ENCODE measurements at regions not wholly inside any gene's neighbourhood (a gene's known extent, or its start where the extent isn't known, plus 50 kb on each side); places are given as distances from the start of the nearest gene placed in this dataset.

- Mint-ChIP-seq H3K27ac (no peak overlapping the region), H3K4me1 (no peaks in the 10 kb centered on the region), H3K27me3 (no peaks in the 10 kb centered on the region), H3K9me3 (peaks cover 0 to 9% (median 0%) of the 10 kb centered on the region in 8 donors), H3K36me3 (no peaks in the 10 kb centered on the region), H3K4me3 (no peak overlapping the region)
- Histone ChIP-seq H3K4me1 (ENCODE audit: insufficient read depth, low read length) (no peaks in the 10 kb centered on the region), H3K36me3 (ENCODE audit: insufficient read depth, low read length) (no peaks in the 10 kb centered on the region), H3K27me3 (ENCODE audit: insufficient read depth, low read length) (no peaks in the 10 kb centered on the region), H3K27ac (ENCODE audit: low read depth, low read length) (no peak overlapping the region), H3K9me3 (ENCODE audit: control insufficient read depth in 1 of 2, low read length in 2 of 2) (no peaks in the 10 kb centered on the region), H3K4me3 (ENCODE audit: low read length in 2 of 2) (no peak overlapping the region)
- ChIA-PET CTCF (ENCODE audit: partially characterized antibody) (no interaction called here), POLR2A (ENCODE audit: partially characterized antibody) (no interaction called here)
- DNase-seq: no peak
- intact Hi-C loops (cut with micrococcal nuclease): no loop called here
Measured at GRCh38 chr4:85298037-85298436, 176.9 kb upstream of the ARHGAP24 start.

- no peak overlapping the region for H3K27ac Mint-ChIP-seq
- no peak overlapping the region for H3K4me3 Mint-ChIP-seq
- Histone ChIP-seq H3K4me3 (ENCODE audit: low read length in 2 of 2) (no peak overlapping the region), H3K27me3 (ENCODE audit: insufficient read depth, low read length) (no peaks in the 10 kb centered on the region), H3K9me3 (ENCODE audit: control insufficient read depth in 1 of 2, low read length in 2 of 2) (no peaks in the 10 kb centered on the region), H3K27ac (ENCODE audit: low read depth, low read length) (no peak overlapping the region), H3K4me1 (ENCODE audit: insufficient read depth, low read length) (no peaks in the 10 kb centered on the region), H3K36me3 (ENCODE audit: insufficient read depth, low read length) (no peaks in the 10 kb centered on the region)
- POLR2A ChIA-PET (ENCODE audit: partially characterized antibody): no interaction called here
- CTCF ChIA-PET (ENCODE audit: partially characterized antibody): no interaction called here
- H3K27me3 Mint-ChIP-seq: no peaks in the 10 kb centered on the region
- no peak for DNase-seq
- H3K4me1 Mint-ChIP-seq: no peaks in the 10 kb centered on the region
- H3K9me3 Mint-ChIP-seq: peaks cover 0 to 4% (median 0%) of the 10 kb centered on the region in 8 donors
- H3K36me3 Mint-ChIP-seq: no peaks in the 10 kb centered on the region
- intact Hi-C loops (cut with micrococcal nuclease): no loop called here
Measured at GRCh38 chr4:85302193-85302736, 172.7 kb upstream of the ARHGAP24 start.

- ChIA-PET POLR2A (ENCODE audit: partially characterized antibody) (no interaction called here), CTCF (ENCODE audit: partially characterized antibody) (no interaction called here)
- H3K27me3 Mint-ChIP-seq: no peaks in the 10 kb centered on the region
- Histone ChIP-seq H3K9me3 (ENCODE audit: control insufficient read depth in 1 of 2, low read length in 2 of 2) (no peaks in the 10 kb centered on the region), H3K4me3 (ENCODE audit: low read length in 2 of 2) (no peak overlapping the region), H3K27ac (ENCODE audit: low read depth, low read length) (no peak overlapping the region), H3K27me3 (ENCODE audit: insufficient read depth, low read length) (no peaks in the 10 kb centered on the region), H3K4me1 (ENCODE audit: insufficient read depth, low read length) (no peaks in the 10 kb centered on the region), H3K36me3 (ENCODE audit: insufficient read depth, low read length) (no peaks in the 10 kb centered on the region)
- intact Hi-C loops (cut with micrococcal nuclease): no loop called here
- peaks cover 0 to 4% (median 0%) of the 10 kb centered on the region in 8 donors for H3K9me3 Mint-ChIP-seq
- no peak overlapping the region for H3K4me3 Mint-ChIP-seq
- no peak for DNase-seq
- no peaks in the 10 kb centered on the region for H3K36me3 Mint-ChIP-seq
- no peak overlapping the region for H3K27ac Mint-ChIP-seq
- H3K4me1 Mint-ChIP-seq: no peaks in the 10 kb centered on the region
Measured at GRCh38 chr4:85302756-85303155, 172.2 kb upstream of the ARHGAP24 start.

GRCh38 chr4:85318415-85318814 lies 156.5 kb upstream of the ARHGAP24 start:
- Histone ChIP-seq H3K27ac (ENCODE audit: low read depth, low read length) (no peak overlapping the region), H3K27me3 (ENCODE audit: insufficient read depth, low read length) (no peaks in the 10 kb centered on the region), H3K36me3 (ENCODE audit: insufficient read depth, low read length) (no peaks in the 10 kb centered on the region), H3K9me3 (ENCODE audit: control insufficient read depth in 1 of 2, low read length in 2 of 2) (no peaks in the 10 kb centered on the region), H3K4me3 (ENCODE audit: low read length in 2 of 2) (no peak overlapping the region), H3K4me1 (ENCODE audit: insufficient read depth, low read length) (no peaks in the 10 kb centered on the region)
- Mint-ChIP-seq H3K36me3 (no peaks in the 10 kb centered on the region), H3K4me3 (no peak overlapping the region), H3K27ac (no peak overlapping the region), H3K27me3 (no peaks in the 10 kb centered on the region), H3K9me3 (peaks cover 4 to 11% (median 6%) of the 10 kb centered on the region in 8 donors), H3K4me1 (no peaks in the 10 kb centered on the region)
- DNase-seq: no peak
- ChIA-PET POLR2A (ENCODE audit: partially characterized antibody) (no interaction called here), CTCF (ENCODE audit: partially characterized antibody) (no interaction called here)
- intact Hi-C loops (cut with micrococcal nuclease): no loop called here

- Mint-ChIP-seq H3K4me3 (no peak overlapping the region), H3K27me3 (no peaks in the 10 kb centered on the region), H3K27ac (no peak overlapping the region), H3K4me1 (no peaks in the 10 kb centered on the region), H3K36me3 (no peaks in the 10 kb centered on the region), H3K9me3 (peaks cover 0 to 8% (median 3%) of the 10 kb centered on the region in 8 donors)
- no peak overlapping the region for H3K27ac ChIP-seq (ENCODE audit: low read depth, low read length)
- H3K36me3 ChIP-seq (ENCODE audit: insufficient read depth, low read length): no peaks in the 10 kb centered on the region
- H3K27me3 ChIP-seq (ENCODE audit: insufficient read depth, low read length): no peaks in the 10 kb centered on the region
- ChIA-PET CTCF (ENCODE audit: partially characterized antibody) (no interaction called here), POLR2A (ENCODE audit: partially characterized antibody) (no interaction called here)
- no peaks in the 10 kb centered on the region for H3K4me1 ChIP-seq (ENCODE audit: insufficient read depth, low read length)
- H3K4me3 ChIP-seq (ENCODE audit: low read length in 2 of 2): no peak overlapping the region
- no peak for DNase-seq
- intact Hi-C loops (cut with micrococcal nuclease): no loop called here
- H3K9me3 ChIP-seq (ENCODE audit: control insufficient read depth in 1 of 2, low read length in 2 of 2): no peaks in the 10 kb centered on the region
Measured at GRCh38 chr4:85358831-85359230, 116.1 kb upstream of the ARHGAP24 start.

GRCh38 chr4:85362550-85362949 lies 112.4 kb upstream of the ARHGAP24 start:
- Mint-ChIP-seq H3K4me3 (no peak overlapping the region), H3K4me1 (no peaks in the 10 kb centered on the region), H3K27ac (no peak overlapping the region), H3K9me3 (peaks cover 0 to 5% (median 1%) of the 10 kb centered on the region in 8 donors), H3K27me3 (no peaks in the 10 kb centered on the region), H3K36me3 (no peaks in the 10 kb centered on the region)
- Histone ChIP-seq H3K4me1 (ENCODE audit: insufficient read depth, low read length) (no peaks in the 10 kb centered on the region), H3K36me3 (ENCODE audit: insufficient read depth, low read length) (no peaks in the 10 kb centered on the region), H3K27me3 (ENCODE audit: insufficient read depth, low read length) (no peaks in the 10 kb centered on the region), H3K27ac (ENCODE audit: low read depth, low read length) (no peak overlapping the region), H3K4me3 (ENCODE audit: low read length in 2 of 2) (no peak overlapping the region), H3K9me3 (ENCODE audit: control insufficient read depth in 1 of 2, low read length in 2 of 2) (no peaks in the 10 kb centered on the region)
- POLR2A ChIA-PET (ENCODE audit: partially characterized antibody): no interaction called here
- CTCF ChIA-PET (ENCODE audit: partially characterized antibody): no interaction called here
- intact Hi-C loops (cut with micrococcal nuclease): no loop called here
- no peak for DNase-seq

- H3K4me1 ChIP-seq (ENCODE audit: insufficient read depth, low read length): no peaks in the 10 kb centered on the region
- H3K27ac ChIP-seq (ENCODE audit: low read depth, low read length): no peak overlapping the region
- no peak for DNase-seq
- ChIA-PET POLR2A (ENCODE audit: partially characterized antibody) (no interaction called here), CTCF (ENCODE audit: partially characterized antibody) (no interaction called here)
- intact Hi-C loops (cut with micrococcal nuclease): no loop called here
- H3K27me3 ChIP-seq (ENCODE audit: insufficient read depth, low read length): no peaks in the 10 kb centered on the region
- H3K27ac Mint-ChIP-seq: no peak overlapping the region
- H3K4me3 Mint-ChIP-seq: no peak overlapping the region
- H3K9me3 ChIP-seq (ENCODE audit: control insufficient read depth in 1 of 2, low read length in 2 of 2): no peaks in the 10 kb centered on the region
- H3K36me3 Mint-ChIP-seq: no peaks in the 10 kb centered on the region
- no peaks in the 10 kb centered on the region for H3K27me3 Mint-ChIP-seq
- peaks cover 0 to 4% (median under 1%) of the 10 kb centered on the region in 8 donors for H3K9me3 Mint-ChIP-seq
- no peaks in the 10 kb centered on the region for H3K4me1 Mint-ChIP-seq
- H3K36me3 ChIP-seq (ENCODE audit: insufficient read depth, low read length): no peaks in the 10 kb centered on the region
- H3K4me3 ChIP-seq (ENCODE audit: low read length in 2 of 2): no peak overlapping the region
Measured at GRCh38 chr4:85367815-85368214, 107.1 kb upstream of the ARHGAP24 start.

- ChIA-PET CTCF (ENCODE audit: partially characterized antibody) (no interaction called here), POLR2A (ENCODE audit: partially characterized antibody) (no interaction called here)
- Mint-ChIP-seq H3K36me3 (no peaks in the 10 kb centered on the region), H3K27me3 (no peaks in the 10 kb centered on the region), H3K4me1 (no peaks in the 10 kb centered on the region), H3K9me3 (peaks cover 0 to 4% (median under 1%) of the 10 kb centered on the region in 8 donors), H3K4me3 (no peak overlapping the region), H3K27ac (no peak overlapping the region)
- intact Hi-C loops (cut with micrococcal nuclease): no loop called here
- no peaks in the 10 kb centered on the region for H3K36me3 ChIP-seq (ENCODE audit: insufficient read depth, low read length)
- H3K4me3 ChIP-seq (ENCODE audit: low read length in 2 of 2): no peak overlapping the region
- no peak overlapping the region for H3K27ac ChIP-seq (ENCODE audit: low read depth, low read length)
- no peak for DNase-seq
- no peaks in the 10 kb centered on the region for H3K27me3 ChIP-seq (ENCODE audit: insufficient read depth, low read length)
- H3K4me1 ChIP-seq (ENCODE audit: insufficient read depth, low read length): no peaks in the 10 kb centered on the region
- no peaks in the 10 kb centered on the region for H3K9me3 ChIP-seq (ENCODE audit: control insufficient read depth in 1 of 2, low read length in 2 of 2)
Measured at GRCh38 chr4:85368240-85368639, 106.7 kb upstream of the ARHGAP24 start.
